B cell (primary cell): ENCODE measurements at regions not wholly inside any gene's neighbourhood (a gene's known extent, or its start where the extent isn't known, plus 50 kb on each side); places are given as distances from the start of the nearest gene placed in this dataset.

ENCODE experiments used
- ATAC-seq: fragments of 200-7000 bp; cut with Tn5 transposase; one replicate; pipeline ENCODE4 v1.10.0; 2021; ENCODE audit warnings: low read depth, mild to moderate bottlenecking, moderate number of reproducible peaks, moderate library complexity
- CTCF ChIA-PET: fragments of 350-600 bp; sonication (Branson Sonifier 250); formaldehyde crosslinking; loops from one replicate; lab custom pipeline; 2021; ENCODE audit warnings: antibody characterized with exemption, inconsistent platforms; lab: Charles Lee
- POLR2A ChIA-PET: fragments of 350-600 bp; sonication (Branson Sonifier 250); formaldehyde crosslinking; loops from one replicate; lab custom pipeline; 2021; ENCODE audit warnings: antibody characterized with exemption; lab: Charles Lee
- DNase-seq: peaks from one replicate; pipeline ENCODE4 v3.0.0; 2013
- H2AFZ ChIP-seq: 2 replicates; pipeline ENCODE4 v1.6.1; 2012; ENCODE audit warnings: mild to moderate bottlenecking, low read depth, low read length; ENCODE audit not compliant: insufficient read depth, poor library complexity, severe bottlenecking
- H3K27ac ChIP-seq, 2 donors: 1 replicate in 1 of 2; 2 replicates in 1 of 2; pipeline ENCODE4 v1.5.1; 2012 to 2013; ENCODE audit warnings: low read length in 2 of 2, mild to moderate bottlenecking in 2 of 2, moderate library complexity in 1 of 2
- H3K27me3 ChIP-seq, 4 experiments: fragments of 200-600 bp in 1 of 4; sonication (generic) in 1 of 4; replicated peaks in 1 of 4; 1 replicate in 2 of 4; 2 replicates in 2 of 4; pipeline versions ENCODE4 v1.6.1 to v1.7.0; 2013 to 2016; ENCODE audit warnings: low read length in 3 of 4, mild to moderate bottlenecking in 2 of 4, mixed read lengths in 1 of 4, moderate library complexity in 1 of 4; ENCODE audit not compliant: insufficient read depth in 4 of 4, control insufficient read depth in 3 of 4; ENCODE audit errors: control extremely low read depth in 1 of 4
- H3K36me3 ChIP-seq, 2 experiments: replicated peaks in 1 of 2; 1 replicate in 1 of 2; 2 replicates in 1 of 2; pipeline versions ENCODE4 v1.6.1 to v1.7.1; 2013; ENCODE audit warnings: low read length in 1 of 2; ENCODE audit not compliant: insufficient read depth in 2 of 2, control insufficient read depth in 1 of 2; ENCODE audit errors: control extremely low read depth in 1 of 2, extremely low read depth in 1 of 2
- H3K4me1 ChIP-seq, 2 donors: fragments of 200-600 bp in 1 of 2; sonication (generic) in 1 of 2; 1 replicate in 1 of 2; 2 replicates in 1 of 2; pipeline versions ENCODE4 v1.5.1 to v1.6.1; 2013 to 2017; ENCODE audit warnings: low read length in 2 of 2; ENCODE audit not compliant: control insufficient read depth in 2 of 2, insufficient read depth in 2 of 2
- H3K4me2 ChIP-seq: replicated peaks from 2 replicates; pipeline ENCODE3; 2012; ENCODE audit warnings: mild to moderate bottlenecking, low read depth, low read length; ENCODE audit not compliant: poor library complexity, severe bottlenecking
- H3K4me3 ChIP-seq, 5 experiments: fragments of 200-600 bp in 1 of 5; sonication (generic) in 1 of 5; 1 replicate in 3 of 5; 2 replicates in 2 of 5; pipeline versions ENCODE4 v1.5.1 to v1.7.0; 2011 to 2016; ENCODE audit warnings: low read length in 4 of 5, mild to moderate bottlenecking in 4 of 5, low read depth in 2 of 5, control low read depth in 1 of 5, moderate library complexity in 1 of 5; ENCODE audit not compliant: insufficient read depth in 1 of 5; ENCODE audit errors: control extremely low read depth in 1 of 5, extremely low read depth in 1 of 5
- H3K79me2 ChIP-seq: fragments of 200-600 bp; sonication (generic); one replicate; pipeline ENCODE4 v1.6.0; 2016; ENCODE audit warnings: low read length; ENCODE audit not compliant: control insufficient read depth, insufficient read depth
- H3K9ac ChIP-seq: fragments of 200-600 bp; sonication (generic); 2 replicates; pipeline ENCODE4 v1.6.1; 2017; ENCODE audit warnings: mild to moderate bottlenecking, low read length, moderate library complexity
- H3K9me3 ChIP-seq, 3 donors: one replicate each; pipeline versions ENCODE4 v1.6.1 to v1.7.1; 2013; ENCODE audit warnings: low read length in 2 of 3; ENCODE audit not compliant: control insufficient read depth in 2 of 3, insufficient read depth in 1 of 3; ENCODE audit errors: control extremely low read depth in 1 of 3
- H4K20me1 ChIP-seq: 2 replicates; pipeline ENCODE4 v1.6.0; 2012; ENCODE audit warnings: mild to moderate bottlenecking, low read length; ENCODE audit not compliant: insufficient read depth, control insufficient read depth, poor library complexity, severe bottlenecking
- H3K27ac Mint-ChIP-seq: one replicate; pipeline ENCODE4 v1.8.0; 2021; ENCODE audit warnings: mixed read lengths
- H3K27me3 Mint-ChIP-seq: one replicate; pipeline ENCODE4 v1.8.0; 2021; ENCODE audit warnings: mixed read lengths
- H3K4me1 Mint-ChIP-seq: one replicate; pipeline ENCODE4 v1.8.0; 2021; ENCODE audit warnings: mixed read lengths
- H3K4me3 Mint-ChIP-seq: one replicate; pipeline ENCODE4 v1.8.0; 2021; ENCODE audit warnings: mixed read lengths
- H3K9me3 Mint-ChIP-seq: one replicate; pipeline ENCODE4 v1.8.0; 2022; ENCODE audit warnings: mixed read lengths; ENCODE audit not compliant: insufficient read depth
- CTCF ChIP-seq: fragments of 200-600 bp; IDR thresholded peaks from one replicate; pipeline ENCODE4 v1.8.0; 2022; ENCODE audit warnings: antibody characterized with exemption, mild to moderate bottlenecking
- EZH2 ChIP-seq: IDR thresholded peaks from 2 replicates; pipeline ENCODE4 v1.6.1; 2012; ENCODE audit warnings: borderline replicate concordance, low read depth, mild to moderate bottlenecking, moderate library complexity, low read length; ENCODE audit not compliant: insufficient read depth, poor library complexity, severe bottlenecking
- WGBS: methylation state at CpG from one replicate; pipeline ENCODE4 v1.1.5; 2013; ENCODE audit warnings: missing lambda C conversion rate; ENCODE audit not compliant: insufficient coverage; 5-methylcytosine and 5-hydroxymethylcytosine counted together
- intact Hi-C: fragments of 100-400 bp; cut with micrococcal nuclease; formaldehyde crosslinking; loops from one replicate; pipeline ENCODE4 v1.10.0; 2022

GRCh38 chr3:2023959-2024358, 74.7 kb upstream of the CNTN4 start:
- H3K27me3 Mint-ChIP-seq, result no peaks in the 10 kb centered on the region
- ATAC-seq (no peak), DNase-seq (no peak)
- Histone ChIP-seq H3K4me3 (no peak overlapping the region), H3K9ac (no peak overlapping the region), H3K27me3 (no peaks in the 10 kb centered on the region), H3K36me3 (no peaks in the 10 kb centered on the region), H3K4me2 (no peak overlapping the region), H4K20me1 (no peaks in the 10 kb centered on the region), H3K79me2 (no peaks in the 10 kb centered on the region), H3K4me1 (no peaks in the 10 kb centered on the region), H3K9me3 (no peaks in the 10 kb centered on the region), H3K27ac (no peak overlapping the region), H2AFZ (no peak overlapping the region)
- H3K4me3 Mint-ChIP-seq, result no peak overlapping the region
- 76% methylated on average over 2 of the region's 3 CpGs for WGBS
- TF ChIP-seq EZH2, result no peak
- no peak for TF ChIP-seq CTCF
- H3K9me3 Mint-ChIP-seq, result no peaks in the 10 kb centered on the region
- intact Hi-C loops, result no loop called here
- H3K4me1 Mint-ChIP-seq, result no peaks in the 10 kb centered on the region
- ChIA-PET POLR2A (no interaction called here), CTCF (no interaction called here)
- no peak overlapping the region for H3K27ac Mint-ChIP-seq

- Histone ChIP-seq H3K27me3 (no peaks in the 10 kb centered on the region), H3K79me2 (no peaks in the 10 kb centered on the region), H3K4me3 (no peak overlapping the region), H3K4me2 (no peak overlapping the region), H3K9ac (no peak overlapping the region), H2AFZ (no peak overlapping the region), H3K4me1 (no peaks in the 10 kb centered on the region), H3K36me3 (no peaks in the 10 kb centered on the region), H4K20me1 (no peaks in the 10 kb centered on the region), H3K27ac (no peak overlapping the region), H3K9me3 (no peaks in the 10 kb centered on the region)
- no peaks in the 10 kb centered on the region for H3K27me3 Mint-ChIP-seq
- intact Hi-C loops, result no loop called here
- no peak overlapping the region for H3K27ac Mint-ChIP-seq
- no CpG with 5 or more reads among the region's 4 CpGs for WGBS
- no peaks in the 10 kb centered on the region for H3K4me1 Mint-ChIP-seq
- H3K9me3 Mint-ChIP-seq, result no peaks in the 10 kb centered on the region
- ChIA-PET CTCF (no interaction called here), POLR2A (no interaction called here)
- H3K4me3 Mint-ChIP-seq, result no peak overlapping the region
- TF ChIP-seq EZH2 (no peak), CTCF (no peak)
- ATAC-seq (no peak), DNase-seq (no peak)
These were observed 74.0 kb upstream of the CNTN4 start for GRCh38 chr3:2024713-2025112.
